ENCODE measurements at regions not wholly inside any gene's neighbourhood (a gene's known extent, or its start where the extent isn't known, plus 50 kb on each side); places are given as distances from the start of the nearest gene placed in this dataset.
A peak's percentile ranks its signal among the peaks of the same experiment; 100 is the strongest.

DNA sequence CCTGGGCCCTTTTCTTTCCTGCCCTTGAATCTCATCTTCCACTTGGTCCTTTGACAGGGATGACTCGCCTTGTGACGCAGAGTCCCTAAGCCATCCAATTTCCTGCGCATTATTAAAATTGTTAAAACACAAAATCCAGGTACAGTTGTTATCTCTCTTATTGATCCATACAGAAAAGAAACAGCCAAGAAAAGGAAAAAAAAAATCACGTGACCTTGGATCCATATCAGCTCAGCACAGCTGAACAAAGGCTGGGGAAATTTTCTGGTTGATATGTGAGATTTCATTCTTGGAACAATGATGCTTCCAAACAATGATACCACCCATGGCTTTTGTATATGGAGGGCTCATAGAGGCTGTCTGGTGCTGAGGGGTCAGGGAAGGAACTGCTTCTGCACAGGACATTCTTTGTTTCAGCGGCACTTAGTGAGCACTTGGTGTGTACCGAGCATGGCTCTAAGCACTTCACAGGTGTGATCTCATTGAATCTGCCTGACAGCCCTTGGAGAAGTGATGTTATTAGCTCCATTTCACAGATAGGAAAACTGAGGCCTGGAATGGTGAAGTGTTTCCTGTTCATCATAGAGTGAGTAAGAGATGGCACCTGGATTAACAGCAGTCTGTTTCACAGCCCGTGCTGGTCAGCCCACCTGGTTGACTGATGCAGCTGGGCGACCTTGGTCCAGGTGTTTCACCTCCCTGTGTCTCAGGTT, 155.0 kb upstream of the SULF2 start:
- 86% methylated on average over 4 of the region's 8 CpGs for WGBS (ENCODE audit: insufficient coverage)
- peaks cover 7% of the 10 kb centered on the region for H3K27me3 ChIP-seq (ENCODE audit: control insufficient read depth, insufficient read depth, low read length)
- H3K9me3 ChIP-seq (ENCODE audit: control insufficient read depth, insufficient read depth, low read length) = no peaks in the 10 kb centered on the region
- H3K4me3 ChIP-seq (ENCODE audit: low read depth, low read length) = no peak overlapping the region
- H3K4me1 ChIP-seq (ENCODE audit: control insufficient read depth, insufficient read depth, low read length) = no peaks in the 10 kb centered on the region
- no peaks in the 10 kb centered on the region for H3K36me3 ChIP-seq (ENCODE audit: control insufficient read depth, insufficient read depth, low read length)
- no peak overlapping the region for H3K27ac ChIP-seq (ENCODE audit: low read depth, low read length)
- no peak for DNase-seq (ENCODE audit: low read depth in 4 of 6, low spot score in 6 of 6)

DNA sequence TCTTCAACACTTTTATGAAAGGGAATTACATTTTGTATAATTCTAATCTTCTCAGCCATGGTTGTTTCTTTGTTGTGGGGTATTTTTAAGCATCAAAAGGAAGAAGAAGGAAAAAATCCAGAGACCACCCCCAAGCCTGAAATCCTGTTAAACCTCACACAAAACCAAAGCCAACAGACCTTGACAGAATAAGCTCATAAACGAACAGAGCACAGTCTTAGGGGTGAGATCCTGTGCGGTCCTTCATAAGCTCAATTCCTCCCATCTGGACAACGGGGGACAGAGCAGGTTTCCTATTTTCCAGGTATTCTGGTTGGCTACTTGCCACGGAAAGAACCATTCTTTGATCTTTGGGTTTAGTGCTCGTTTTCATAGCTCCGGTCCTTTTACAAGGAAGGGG, 151.3 kb upstream of the SULF2 start:
- Histone ChIP-seq H3K9me3 (ENCODE audit: control insufficient read depth, insufficient read depth, low read length) (no peaks in the 10 kb centered on the region), H3K27ac (ENCODE audit: low read depth, low read length) (no peak overlapping the region), H3K27me3 (ENCODE audit: control insufficient read depth, insufficient read depth, low read length) (peaks cover 5% of the 10 kb centered on the region), H3K36me3 (ENCODE audit: control insufficient read depth, insufficient read depth, low read length) (no peaks in the 10 kb centered on the region), H3K4me3 (ENCODE audit: low read depth, low read length) (no peak overlapping the region), H3K4me1 (ENCODE audit: control insufficient read depth, insufficient read depth, low read length) (no peaks in the 10 kb centered on the region)
- no peak for DNase-seq (ENCODE audit: low read depth in 4 of 6, low spot score in 6 of 6)
- WGBS (ENCODE audit: insufficient coverage) = 60% methylated on average over 6 of the region's 6 CpGs

DNA sequence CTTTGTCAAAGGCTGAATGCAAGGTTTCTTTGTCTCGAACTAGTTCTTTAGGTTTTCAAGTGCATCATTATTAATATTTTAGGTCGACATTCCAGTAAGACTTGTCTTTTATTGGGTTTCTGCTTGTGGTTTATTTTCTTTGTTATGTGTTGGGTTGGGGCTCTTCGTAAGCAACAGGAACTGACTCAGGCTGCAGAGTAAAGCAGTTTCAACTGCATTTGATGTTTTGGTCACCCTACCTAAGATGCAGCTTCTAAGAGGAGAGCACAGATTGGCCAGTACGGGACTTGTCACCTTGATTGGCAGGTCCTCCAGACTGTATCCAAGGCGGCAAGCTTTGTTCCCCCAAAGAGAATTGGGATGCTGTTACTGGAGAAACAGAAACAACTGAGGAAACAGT, 149.5 kb upstream of the SULF2 start:
- Histone ChIP-seq H3K27me3 (ENCODE audit: control insufficient read depth, insufficient read depth, low read length) (peaks cover 5% of the 10 kb centered on the region), H3K4me1 (ENCODE audit: control insufficient read depth, insufficient read depth, low read length) (peaks cover 4% of the 10 kb centered on the region), H3K27ac (ENCODE audit: low read depth, low read length) (no peak overlapping the region), H3K36me3 (ENCODE audit: control insufficient read depth, insufficient read depth, low read length) (no peaks in the 10 kb centered on the region), H3K4me3 (ENCODE audit: low read depth, low read length) (no peak overlapping the region), H3K9me3 (ENCODE audit: control insufficient read depth, insufficient read depth, low read length) (no peaks in the 10 kb centered on the region)
- WGBS (ENCODE audit: insufficient coverage) = 85% methylated on average over 5 of the region's 5 CpGs
- no peak for DNase-seq (ENCODE audit: low read depth in 4 of 6, low spot score in 6 of 6)

GRCh38 chr20:47931443-47931842, 146.2 kb upstream of the SULF2 start:
- WGBS (ENCODE audit: insufficient coverage) = 100% methylated on average over 7 of the region's 7 CpGs
- Histone ChIP-seq H3K4me3 (ENCODE audit: low read depth, low read length) (no peak overlapping the region), H3K27me3 (ENCODE audit: control insufficient read depth, insufficient read depth, low read length) (peaks cover under 1% of the 10 kb centered on the region), H3K9me3 (ENCODE audit: control insufficient read depth, insufficient read depth, low read length) (no peaks in the 10 kb centered on the region), H3K36me3 (ENCODE audit: control insufficient read depth, insufficient read depth, low read length) (no peaks in the 10 kb centered on the region), H3K4me1 (ENCODE audit: control insufficient read depth, insufficient read depth, low read length) (peaks cover 4% of the 10 kb centered on the region), H3K27ac (ENCODE audit: low read depth, low read length) (no peak overlapping the region)
- no peak for DNase-seq (ENCODE audit: low read depth in 4 of 6, low spot score in 6 of 6)

- no peaks in the 10 kb centered on the region for H3K27me3 ChIP-seq (ENCODE audit: control insufficient read depth, insufficient read depth, low read length)
- H3K36me3 ChIP-seq (ENCODE audit: control insufficient read depth, insufficient read depth, low read length) = no peaks in the 10 kb centered on the region
- no peak overlapping the region for H3K27ac ChIP-seq (ENCODE audit: low read depth, low read length)
- H3K9me3 ChIP-seq (ENCODE audit: control insufficient read depth, insufficient read depth, low read length) = no peaks in the 10 kb centered on the region
- DNase-seq (ENCODE audit: low read depth in 4 of 6, low spot score in 6 of 6) = no peak
- no peak overlapping the region for H3K4me3 ChIP-seq (ENCODE audit: low read depth, low read length)
- peaks cover 4% of the 10 kb centered on the region for H3K4me1 ChIP-seq (ENCODE audit: control insufficient read depth, insufficient read depth, low read length)
- whole genome bisulfite sequencing (ENCODE audit: insufficient coverage) = 90% methylated on average over 2 of the region's 2 CpGs
Measured at GRCh38 chr20:47931002-47931401, 145.7 kb upstream of the SULF2 start.

DNA sequence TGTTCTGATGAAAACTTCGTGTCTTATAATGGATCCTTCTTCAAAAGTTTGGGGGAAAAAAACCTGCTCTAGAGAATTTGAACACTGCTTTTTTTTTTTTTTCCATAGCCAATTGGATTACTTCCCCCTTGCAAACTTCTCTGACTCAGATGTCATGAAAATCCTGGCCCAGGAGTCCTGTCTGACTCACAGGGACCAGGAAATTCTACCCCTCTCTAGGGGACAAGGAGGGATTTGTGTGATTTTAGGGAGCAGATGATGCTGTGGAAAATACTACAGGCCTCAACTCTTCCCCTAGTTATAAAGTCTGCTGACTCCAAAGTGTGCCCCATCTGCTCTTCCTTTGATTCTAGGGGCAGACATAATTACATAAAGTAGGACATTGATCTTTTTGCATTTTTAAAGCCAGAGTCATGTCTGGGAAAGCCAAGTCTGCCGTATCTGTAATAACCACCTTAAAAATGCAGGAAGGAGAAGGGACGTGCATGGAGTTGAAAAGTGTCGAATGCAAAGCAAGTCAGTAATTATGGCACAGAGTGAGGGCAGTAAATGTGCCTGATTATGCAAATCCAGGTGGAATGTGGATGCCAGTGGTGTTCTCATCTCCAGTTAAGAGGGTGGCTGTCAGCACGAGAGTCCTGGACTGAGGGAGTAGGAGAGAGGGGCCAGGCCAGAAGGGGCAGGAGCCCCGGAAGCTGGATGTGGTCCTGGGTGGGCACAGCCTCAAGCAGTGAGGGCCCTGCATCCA, 144.3 kb upstream of the SULF2 start:
- Histone ChIP-seq H3K27ac (ENCODE audit: low read depth, low read length) (no peak overlapping the region), H3K4me1 (ENCODE audit: control insufficient read depth, insufficient read depth, low read length) (peaks cover 4% of the 10 kb centered on the region), H3K9me3 (ENCODE audit: control insufficient read depth, insufficient read depth, low read length) (no peaks in the 10 kb centered on the region), H3K4me3 (ENCODE audit: low read depth, low read length) (no peak overlapping the region), H3K36me3 (ENCODE audit: control insufficient read depth, insufficient read depth, low read length) (no peaks in the 10 kb centered on the region), H3K27me3 (ENCODE audit: control insufficient read depth, insufficient read depth, low read length) (no peaks in the 10 kb centered on the region)
- DNase-seq (ENCODE audit: low read depth in 4 of 6, low spot score in 6 of 6) = no peak
- 55% methylated on average over 5 of the region's 6 CpGs for WGBS (ENCODE audit: insufficient coverage)

DNA sequence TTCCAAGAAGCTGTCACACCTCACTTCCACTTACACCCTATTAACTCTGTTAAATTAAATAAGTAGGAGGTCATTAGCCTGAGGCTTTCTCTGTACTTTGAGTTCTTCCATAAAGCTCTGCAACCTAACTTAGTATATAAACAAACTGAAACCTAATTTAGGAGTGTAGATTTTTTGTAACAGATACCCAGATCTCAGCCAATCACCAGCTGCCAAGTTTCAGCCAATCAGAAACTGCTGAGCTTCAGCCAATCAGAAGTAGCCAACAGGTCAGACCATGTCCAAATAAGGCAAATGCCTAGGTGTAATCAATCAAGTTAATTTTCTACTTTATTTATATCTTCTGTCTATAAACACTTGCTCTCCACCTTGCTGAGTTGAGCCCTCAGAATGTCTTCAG, 142.7 kb upstream of the SULF2 start:
- no peaks in the 10 kb centered on the region for H3K36me3 ChIP-seq (ENCODE audit: control insufficient read depth, insufficient read depth, low read length)
- H3K4me3 ChIP-seq (ENCODE audit: low read depth, low read length) = no peak overlapping the region
- H3K27ac ChIP-seq (ENCODE audit: low read depth, low read length) = no peak overlapping the region
- H3K27me3 ChIP-seq (ENCODE audit: control insufficient read depth, insufficient read depth, low read length) = peaks cover 4% of the 10 kb centered on the region
- no peak for DNase-seq (ENCODE audit: low read depth in 4 of 6, low spot score in 6 of 6)
- H3K4me1 ChIP-seq (ENCODE audit: control insufficient read depth, insufficient read depth, low read length) = peaks cover 4% of the 10 kb centered on the region
- H3K9me3 ChIP-seq (ENCODE audit: control insufficient read depth, insufficient read depth, low read length) = no peaks in the 10 kb centered on the region

- Histone ChIP-seq H3K27ac (ENCODE audit: low read depth, low read length) (no peak overlapping the region), H3K27me3 (ENCODE audit: control insufficient read depth, insufficient read depth, low read length) (peaks cover 4% of the 10 kb centered on the region), H3K4me1 (ENCODE audit: control insufficient read depth, insufficient read depth, low read length) (peaks cover 4% of the 10 kb centered on the region), H3K36me3 (ENCODE audit: control insufficient read depth, insufficient read depth, low read length) (no peaks in the 10 kb centered on the region), H3K9me3 (ENCODE audit: control insufficient read depth, insufficient read depth, low read length) (no peaks in the 10 kb centered on the region), H3K4me3 (ENCODE audit: low read depth, low read length) (no peak overlapping the region)
- WGBS (ENCODE audit: insufficient coverage) = 95% methylated on average over 5 of the region's 5 CpGs
- DNase-seq (ENCODE audit: low read depth in 4 of 6, low spot score in 6 of 6) = no peak
Measured at GRCh38 chr20:47927385-47927851, 142.1 kb upstream of the SULF2 start.

DNA sequence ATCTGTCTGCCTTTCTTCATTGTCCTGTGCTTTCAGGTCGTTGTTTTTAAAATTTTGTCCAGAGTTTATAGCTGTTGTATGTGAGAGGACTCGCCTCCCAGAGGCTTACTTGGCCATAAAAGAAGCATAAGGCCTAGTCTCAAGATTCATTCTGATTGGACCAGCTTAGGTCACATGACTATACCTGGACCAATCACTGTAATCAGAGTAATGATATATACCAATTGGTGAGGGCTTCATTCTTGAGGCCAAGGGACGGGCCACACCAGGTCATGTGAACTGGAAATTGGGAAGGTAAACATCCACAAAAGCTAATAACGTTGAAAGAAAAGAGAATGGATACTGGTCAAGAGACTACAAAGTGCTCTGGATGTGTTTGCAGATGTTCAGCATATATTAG, 141.4 kb upstream of the SULF2 start:
- peaks cover 4% of the 10 kb centered on the region for H3K4me1 ChIP-seq (ENCODE audit: control insufficient read depth, insufficient read depth, low read length)
- DNase-seq (ENCODE audit: low read depth in 4 of 6, low spot score in 6 of 6) = no peak
- H3K4me3 ChIP-seq (ENCODE audit: low read depth, low read length) = no peak overlapping the region
- 95% methylated on average over 2 of the region's 4 CpGs for WGBS (ENCODE audit: insufficient coverage)
- no peaks in the 10 kb centered on the region for H3K36me3 ChIP-seq (ENCODE audit: control insufficient read depth, insufficient read depth, low read length)
- H3K27me3 ChIP-seq (ENCODE audit: control insufficient read depth, insufficient read depth, low read length) = peaks cover 4% of the 10 kb centered on the region
- no peaks in the 10 kb centered on the region for H3K9me3 ChIP-seq (ENCODE audit: control insufficient read depth, insufficient read depth, low read length)
- no peak overlapping the region for H3K27ac ChIP-seq (ENCODE audit: low read depth, low read length)

DNA sequence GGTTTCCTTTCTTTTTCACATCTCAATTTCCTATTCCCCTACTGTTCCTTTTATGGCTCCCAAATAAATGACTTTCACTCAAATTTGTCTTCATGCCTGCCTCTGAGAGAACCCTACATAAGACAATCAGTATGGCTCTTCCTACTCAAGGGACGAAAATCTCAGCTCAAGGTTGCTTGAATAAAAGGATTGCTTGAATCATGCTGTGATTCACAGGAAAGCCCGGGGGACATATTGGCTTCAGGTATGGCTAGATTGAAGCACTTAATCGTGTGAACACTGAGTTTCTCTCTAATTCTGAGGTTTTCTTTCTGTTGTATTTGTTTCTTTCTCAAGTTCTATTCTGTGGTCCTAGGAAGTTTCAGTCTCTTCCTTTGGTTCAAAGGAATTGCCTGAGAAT, 140.3 kb upstream of the SULF2 start:
- 84% methylated on average over 3 of the region's 3 CpGs for WGBS (ENCODE audit: insufficient coverage)
- Histone ChIP-seq H3K4me3 (ENCODE audit: low read depth, low read length) (no peak overlapping the region), H3K36me3 (ENCODE audit: control insufficient read depth, insufficient read depth, low read length) (no peaks in the 10 kb centered on the region), H3K27me3 (ENCODE audit: control insufficient read depth, insufficient read depth, low read length) (peaks cover 7% of the 10 kb centered on the region), H3K4me1 (ENCODE audit: control insufficient read depth, insufficient read depth, low read length) (peaks cover 4% of the 10 kb centered on the region), H3K9me3 (ENCODE audit: control insufficient read depth, insufficient read depth, low read length) (no peaks in the 10 kb centered on the region), H3K27ac (ENCODE audit: low read depth, low read length) (no peak overlapping the region)
- DNase-seq (ENCODE audit: low read depth in 4 of 6, low spot score in 6 of 6) = peak in 1 of 6 donors; percentile 68

Measured in spinal cord (tissue), 9 donors.